HEK293T (cell line): ENCODE measurements at regions not wholly inside any gene's neighbourhood (a gene's known extent, or its start where the extent isn't known, plus 50 kb on each side); places are given as distances from the start of the nearest gene placed in this dataset.
"Not testable (repeated sequence)": the region's sequence is repeated elsewhere in the genome, so short reads cannot be mapped to it uniquely, and the experiment has no call there.

ENCODE experiments used
- CTCF ChIA-PET: fragments of 350-600 bp; formaldehyde crosslinking; extraction: SDS; loops from one replicate; lab custom pipeline; 2021; ENCODE audit warnings: antibody characterized with exemption, inconsistent platforms; lab: Yijun Ruan, JAX
- POLR2A ChIA-PET: fragments of 350-600 bp; formaldehyde crosslinking; extraction: SDS; loops from one replicate; lab custom pipeline; 2020; ENCODE audit warnings: antibody characterized with exemption, inconsistent platforms; lab: Yijun Ruan, JAX
- DNase-seq: peaks from one replicate; pipeline ENCODE4 v3.0.0; 2012; ENCODE audit warnings: mixed read lengths; ENCODE audit errors: extremely low spot score
- ARNT ChIP-seq: fragments of 450-650 bp; IDR thresholded peaks from 2 replicates; pipeline ENCODE4 v1.6.1; 2017; ENCODE audit warnings: mild to moderate bottlenecking
- BHLHE40 ChIP-seq: fragments of 450-650 bp; IDR thresholded peaks from 2 replicates; pipeline ENCODE4 v1.6.1; 2016; ENCODE audit warnings: mild to moderate bottlenecking, moderate library complexity, borderline replicate concordance
- CTBP1 ChIP-seq: fragments of 450-650 bp; IDR thresholded peaks from 2 replicates; pipeline ENCODE4 v1.6.1; 2016; ENCODE audit warnings: borderline replicate concordance
- ELF4 ChIP-seq: fragments of 450-650 bp; IDR thresholded peaks from 2 replicates; pipeline ENCODE4 v1.6.1; 2017; ENCODE audit warnings: antibody characterized with exemption
- FOXA1 ChIP-seq: fragments of 450-650 bp; IDR thresholded peaks from 2 replicates; pipeline ENCODE4 v1.6.1; 2016; ENCODE audit warnings: mild to moderate bottlenecking
- FOXK2 ChIP-seq: fragments of 450-650 bp; IDR thresholded peaks from 2 replicates; pipeline ENCODE4 v1.6.1; 2016; ENCODE audit warnings: mild to moderate bottlenecking
- FOXM1 ChIP-seq: fragments of 450-650 bp; IDR thresholded peaks from 2 replicates; pipeline ENCODE4 v1.6.1; 2017; ENCODE audit warnings: mild to moderate bottlenecking, borderline replicate concordance
- HDGF ChIP-seq: fragments of 450-650 bp; IDR thresholded peaks from 2 replicates; pipeline ENCODE4 v1.6.1; 2017; ENCODE audit warnings: antibody characterized with exemption, borderline replicate concordance
- L3MBTL2 ChIP-seq: fragments of 450-650 bp; conservative IDR thresholded peaks from 2 replicates; pipeline ENCODE4 v1.6.1; 2016; ENCODE audit warnings: mild to moderate bottlenecking
- LEF1 ChIP-seq: fragments of 450-650 bp; IDR thresholded peaks from 2 replicates; pipeline ENCODE4 v1.6.1; 2017; ENCODE audit warnings: mild to moderate bottlenecking, borderline replicate concordance
- NFRKB ChIP-seq: fragments of 450-650 bp; IDR thresholded peaks from 2 replicates; pipeline ENCODE4 v1.6.1; 2016; ENCODE audit warnings: mild to moderate bottlenecking, moderate library complexity
- PKNOX1 ChIP-seq: fragments of 450-650 bp; IDR thresholded peaks from 2 replicates; pipeline ENCODE4 v1.6.1; 2016
- SP1 ChIP-seq: fragments of 450-650 bp; IDR thresholded peaks from 2 replicates; pipeline ENCODE4 v1.6.1; 2017
- SUZ12 ChIP-seq: fragments of 450-650 bp; IDR thresholded peaks from 2 replicates; pipeline ENCODE4 v1.6.1; 2016; ENCODE audit warnings: mild to moderate bottlenecking
- TARDBP ChIP-seq: fragments of 450-650 bp; IDR thresholded peaks from 2 replicates; pipeline ENCODE4 v1.6.1; 2016
- ZNF384 ChIP-seq: fragments of 450-650 bp; IDR thresholded peaks from 2 replicates; pipeline ENCODE4 v1.6.1; 2016

DNA sequence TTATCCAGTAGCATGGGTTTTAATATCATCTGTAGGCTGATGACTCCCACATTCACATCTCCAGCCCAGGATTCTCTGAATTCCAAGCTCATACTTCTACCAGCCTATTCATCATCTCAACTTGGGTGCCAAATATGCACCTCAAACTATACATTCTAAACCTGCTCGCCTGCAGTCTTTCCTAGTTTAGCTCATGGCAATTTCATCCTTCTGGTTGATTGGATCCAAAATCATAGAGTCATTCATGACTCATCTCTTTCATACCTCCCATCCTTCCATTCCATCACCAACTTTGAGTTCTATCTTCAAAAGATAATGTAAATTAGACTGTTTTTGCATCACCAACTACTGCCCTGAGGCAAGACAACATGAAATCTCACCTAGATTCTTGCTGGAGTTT, 99.7 kb upstream of the EGLN3 start:
- POLR2A ChIA-PET = interaction anchor here (1.0 kb wide), 1 partner anchor 9 kb away, joined by 4 read pairs; no protein-coding TSS in a partner anchor
- TF ChIP-seq ARNT (no peak), BHLHE40 (no peak), HDGF (no peak), ZNF384 (no peak), TARDBP (no peak), NFRKB (no peak), ELF4 (no peak), SUZ12 (no peak), FOXA1 (no peak), FOXK2 (no peak), CTBP1 (no peak), LEF1 (no peak), SP1 (no peak), PKNOX1 (no peak), L3MBTL2 (no peak), FOXM1 (no peak)
- CTCF ChIA-PET = no interaction called here
- no peak for DNase-seq

DNA sequence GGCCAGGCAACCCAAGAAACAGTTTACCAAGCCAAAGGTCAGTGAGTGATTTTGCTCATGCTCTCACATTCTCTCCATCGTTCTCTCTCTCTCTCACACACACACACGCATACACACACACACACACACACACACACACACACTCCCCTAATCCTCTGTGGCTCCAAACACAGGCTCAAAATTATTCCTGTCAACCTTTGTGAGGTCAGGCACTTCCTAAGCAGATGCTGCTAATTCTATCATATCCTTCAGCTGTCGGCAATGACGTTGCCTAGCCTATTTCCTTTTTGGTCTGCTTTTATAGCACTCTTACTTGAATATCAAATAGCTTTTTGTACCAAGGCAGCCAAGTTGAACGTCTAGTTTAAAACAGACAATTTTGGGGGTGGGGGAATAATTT, 98.9 kb upstream of the EGLN3 start:
- TF ChIP-seq ELF4 (no peak), TARDBP (no peak), FOXM1 (no peak), FOXA1 (no peak), LEF1 (no peak), ZNF384 (no peak), FOXK2 (no peak), BHLHE40 (no peak), PKNOX1 (no peak), SP1 (no peak), NFRKB (no peak), CTBP1 (no peak), SUZ12 (no peak), ARNT (no peak), L3MBTL2 (no peak), HDGF (no peak)
- no peak for DNase-seq
- ChIA-PET CTCF (no interaction called here), POLR2A (interaction anchor here (1.0 kb wide), 1 partner anchor 10 kb away, joined by 4 read pairs; no protein-coding TSS in a partner anchor)

DNA sequence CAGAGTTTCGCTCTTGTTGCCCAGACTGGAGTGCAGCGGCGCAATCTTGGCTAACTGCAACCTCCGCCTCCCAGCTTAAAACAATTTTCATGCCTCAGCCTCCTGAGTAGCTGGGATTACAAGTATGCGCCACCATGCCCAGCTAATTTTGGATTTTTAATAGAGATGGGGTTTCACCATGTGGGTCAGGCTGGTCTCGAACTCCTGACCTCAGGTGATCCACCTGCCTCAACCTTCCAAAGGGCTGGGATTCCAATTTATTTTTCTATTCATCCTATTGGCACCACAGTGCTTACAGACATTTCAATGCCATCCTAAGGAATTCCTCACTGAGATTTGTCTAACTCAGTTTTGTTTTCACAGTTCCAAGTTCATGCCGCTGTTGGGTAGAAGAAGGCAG, 98.3 kb upstream of the EGLN3 start:
- DNase-seq, POLR2A ChIA-PET, CTCF ChIA-PET: not testable (repeated sequence)

DNA sequence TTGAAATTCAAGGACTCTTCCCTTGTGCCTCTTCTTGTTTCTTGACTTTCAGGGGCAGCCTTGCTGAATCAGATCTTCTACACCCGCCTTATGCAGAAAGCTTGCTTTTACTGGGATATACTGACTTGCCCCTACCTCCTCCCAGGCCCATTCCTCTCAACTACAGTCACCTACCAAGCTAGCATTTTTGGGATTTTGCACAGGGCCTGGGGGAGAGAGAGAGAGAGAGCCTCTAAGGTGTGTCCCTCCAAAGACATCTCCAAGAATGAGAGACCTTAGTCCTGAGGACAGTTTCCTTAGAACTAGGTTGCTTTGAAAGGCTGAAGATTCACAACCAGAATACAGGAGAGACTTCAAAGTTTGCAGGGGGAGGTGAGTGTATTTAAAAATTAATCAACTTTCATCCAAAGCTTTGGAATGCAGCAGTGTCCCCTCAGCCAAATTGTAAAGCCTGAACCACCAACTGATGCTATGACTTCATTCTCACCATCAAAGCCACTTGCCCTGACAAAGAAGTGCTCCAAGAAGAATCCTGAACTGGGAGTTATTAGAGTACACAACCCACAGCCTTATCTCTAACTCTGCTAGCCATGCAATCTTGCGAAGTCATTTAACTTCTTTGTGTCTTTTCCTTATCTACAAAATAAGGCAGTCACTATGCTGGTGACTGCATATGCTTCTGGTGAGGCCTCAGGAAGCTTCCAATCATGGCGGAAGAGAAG, 96.1 kb upstream of the EGLN3 start:
- ChIA-PET POLR2A (no interaction called here), CTCF (no interaction called here)
- TF ChIP-seq SP1 (no peak), HDGF (no peak), PKNOX1 (no peak), ARNT (no peak), NFRKB (no peak), LEF1 (no peak), TARDBP (no peak)
- no peak for DNase-seq

DNA sequence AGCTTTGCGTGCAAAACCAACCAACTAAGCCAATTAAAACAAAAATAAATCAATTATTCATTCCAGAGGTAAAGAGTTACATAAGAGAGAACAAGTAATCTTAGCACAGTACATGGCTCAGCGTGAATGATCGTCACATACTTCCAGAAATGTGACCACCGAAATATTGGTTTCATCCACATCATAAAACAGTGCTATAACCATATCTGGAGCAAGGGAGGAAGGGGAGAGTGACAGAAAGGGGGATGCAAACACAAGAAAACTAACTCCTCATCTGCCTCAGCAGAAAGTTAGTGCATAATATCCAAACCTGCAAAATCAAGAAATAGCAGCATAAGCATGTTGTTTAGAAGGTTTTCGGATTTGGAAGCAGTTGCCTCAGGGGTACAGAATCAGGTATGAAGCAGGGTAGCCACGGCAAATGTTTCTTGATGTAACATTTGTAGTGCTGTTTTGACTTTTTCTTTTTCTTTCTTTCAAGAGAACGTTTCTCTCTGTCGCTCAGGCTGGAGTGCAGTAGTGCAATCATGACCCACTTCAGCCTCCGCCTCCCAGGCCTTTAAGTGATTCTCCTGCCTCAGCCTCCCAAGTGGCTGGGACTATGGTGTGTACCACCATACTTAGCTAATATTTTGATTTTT, 93.9 kb upstream of the EGLN3 start:
- TF ChIP-seq BHLHE40 = no peak
- no peak for TF ChIP-seq TARDBP
- no peak for TF ChIP-seq SUZ12
- TF ChIP-seq L3MBTL2 = no peak
- TF ChIP-seq NFRKB = no peak
- TF ChIP-seq CTBP1 = no peak
- no peak for TF ChIP-seq HDGF
- ChIA-PET CTCF (no interaction called here), POLR2A (no interaction called here)
- DNase-seq = no peak

DNA sequence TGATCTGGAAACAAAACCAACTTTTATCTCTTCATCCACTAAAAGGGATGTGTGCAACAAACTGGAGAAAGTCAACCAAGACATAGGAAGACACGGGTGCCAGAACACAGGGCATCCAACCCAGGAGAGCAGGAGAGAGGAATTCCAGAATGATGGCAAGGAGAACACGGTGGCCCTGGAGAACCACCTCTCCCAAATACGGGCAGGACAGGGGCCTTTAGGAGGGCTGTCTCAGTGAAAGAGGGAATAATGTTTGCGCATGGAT, 93.4 kb upstream of the EGLN3 start:
- POLR2A ChIA-PET = no interaction called here
- no peak for DNase-seq
- CTCF ChIA-PET = no interaction called here
- TF ChIP-seq BHLHE40 (no peak), L3MBTL2 (no peak), FOXA1 (no peak), CTBP1 (no peak), LEF1 (no peak), PKNOX1 (no peak), HDGF (no peak), ARNT (no peak), SP1 (no peak), FOXK2 (no peak), ELF4 (no peak), NFRKB (no peak), SUZ12 (no peak), FOXM1 (no peak), TARDBP (no peak), ZNF384 (no peak)
